ENCODE measurements at regions not wholly inside any gene's neighbourhood (a gene's known extent, or its start where the extent isn't known, plus 50 kb on each side); places are given as distances from the start of the nearest gene placed in this dataset.

GRCh38 chr5:163760498-163760897, 255.1 kb downstream of the MAT2B start:
- TF ChIP-seq SRF (IDR thresholded peaks at IDR 0.05; ENCODE audit: low read depth in 2 of 2, low read length in 2 of 2) = no peak
- TF ChIP-seq RCOR1 (conservative IDR thresholded peaks at IDR 0.05; ENCODE audit: low read depth, low read length) = no peak
- TF ChIP-seq POLR2A (IDR thresholded peaks at IDR 0.05; ENCODE audit: low read depth, low read length) = no peak
- no peak for TF ChIP-seq NFXL1 (IDR thresholded peaks at IDR 0.05; ENCODE audit: borderline replicate concordance)
- TF ChIP-seq ATF7 (IDR thresholded peaks at IDR 0.05; ENCODE audit: low read depth) = no peak
- TF ChIP-seq HCFC1 (IDR thresholded peaks at IDR 0.05; ENCODE audit: low read length) = no peak
- TF ChIP-seq CTCF (IDR thresholded peaks at IDR 0.05 in 2 of 3, conservative IDR thresholded peaks at IDR 0.05 in 1 of 3; ENCODE audit: control insufficient read depth in 2 of 3, extremely low read depth in 1 of 3, insufficient read depth in 1 of 3, low read depth in 3 of 3, low read length in 3 of 3) = no peak
- no peak for TF ChIP-seq TAF1 (IDR thresholded peaks at IDR 0.05; ENCODE audit: borderline replicate concordance, low read depth, low read length)
- TF ChIP-seq CBX5 (IDR thresholded peaks at IDR 0.05; ENCODE audit: low read depth) = no peak
- no peak for TF ChIP-seq RFX5 (IDR thresholded peaks at IDR 0.05; ENCODE audit: low read depth, low read length)
- TF ChIP-seq SP1 (IDR thresholded peaks at IDR 0.05; ENCODE audit: low read depth, low read length) = no peak
- TF ChIP-seq KDM1A (IDR thresholded peaks at IDR 0.05; ENCODE audit: borderline replicate concordance) = no peak
- no peak for TF ChIP-seq CEBPB (IDR thresholded peaks at IDR 0.05; ENCODE audit: borderline replicate concordance in 1 of 2, low read depth in 2 of 2, low read length in 2 of 2)
- TF ChIP-seq SIX5 (IDR thresholded peaks at IDR 0.05; ENCODE audit: low read depth, low read length, severe bottlenecking) = no peak

Measured in GM12878 (cell line).